ENCODE measurements at regions not wholly inside any gene's neighbourhood (a gene's known extent, or its start where the extent isn't known, plus 50 kb on each side); places are given as distances from the start of the nearest gene placed in this dataset.

- TF ChIP-seq POLR2AphosphoS5 (IDR thresholded peaks at IDR 0.05) (no peak), CTCF (IDR thresholded peaks at IDR 0.05) (no peak)
These were observed 692.4 kb downstream of the FAT4 start for GRCh38 chr4:126007142-126007541.

Data from suprapubic skin (tissue), 3 donors.